ENCODE measurements at regions not wholly inside any gene's neighbourhood (a gene's known extent, or its start where the extent isn't known, plus 50 kb on each side); places are given as distances from the start of the nearest gene placed in this dataset.

- TF ChIP-seq CTCF (IDR thresholded peaks at IDR 0.05) (no peak), EP300 (IDR thresholded peaks at IDR 0.05) (no peak)
Observed at GRCh38 chrX:110449312-110449711, 90.7 kb downstream of the RTL9 start.
